Stomach (tissue), 8 donors: ENCODE measurements at regions not wholly inside any gene's neighbourhood (a gene's known extent, or its start where the extent isn't known, plus 50 kb on each side); places are given as distances from the start of the nearest gene placed in this dataset.

Source experiments
- DNase-seq, 2 donors: peaks; one replicate each; pipeline versions ENCODE4 v3.0.0 to v3.0.0-alpha.2; 2013 to 2019
- H3K27ac ChIP-seq, 5 donors: fragments of 200-600 bp in 4 of 5; sonication (generic) in 4 of 5; one replicate each; pipeline ENCODE4 v1.5.1; 2013 to 2019; ENCODE audit warnings: mild to moderate bottlenecking in 1 of 5, moderate library complexity in 1 of 5
- H3K27me3 ChIP-seq, 3 donors: fragments of 200-600 bp; sonication (generic); one replicate each; pipeline ENCODE4 v1.5.1; 2017 to 2019; ENCODE audit warnings: mixed run types in 1 of 3
- H3K36me3 ChIP-seq, 4 donors: fragments of 200-600 bp; sonication (generic); 1 replicate in 3 of 4; 2 replicates in 1 of 4; pipeline ENCODE4 v1.5.1; 2016 to 2019
- H3K4me1 ChIP-seq, 4 donors: fragments of 200-600 bp; sonication (generic); one replicate each; pipeline ENCODE4 v1.5.1; 2016 to 2019
- H3K4me3 ChIP-seq, 4 donors: fragments of 200-600 bp; sonication (generic) in 3 of 4; one replicate each; pipeline ENCODE4 v1.5.1; 2016 to 2019; ENCODE audit warnings: mild to moderate bottlenecking in 1 of 4
- H3K9me3 ChIP-seq, 4 donors: fragments of 200-600 bp; sonication (generic); one replicate each; pipeline ENCODE4 v1.5.1; 2016 to 2019
- EP300 ChIP-seq: sonication (generic); formaldehyde crosslinking; IDR thresholded peaks from one replicate; pipeline ENCODE4 v1.6.1; 2017; ENCODE audit warnings: antibody characterized with exemption
- POLR2A ChIP-seq, 4 donors: fragments of 450-650 bp; IDR thresholded peaks; one replicate each; pipeline ENCODE4 v1.6.1; 2016; ENCODE audit warnings: antibody characterized with exemption in 4 of 4, control low read depth in 2 of 4, mild to moderate bottlenecking in 1 of 4, moderate library complexity in 1 of 4
- POLR2AphosphoS5 ChIP-seq, 3 donors: sonication (generic); formaldehyde crosslinking; IDR thresholded peaks; one replicate each; pipeline ENCODE4 v1.6.1; 2016; ENCODE audit warnings: antibody characterized with exemption in 3 of 3
- WGBS, 5 donors: extraction: QIAGEN DNeasy Blood & Tissue Kit in 3 of 5; methylation state at CpG; one replicate each; pipeline versions ENCODE4 v1.1.5 to v1.1.7; 2013 to 2018; 5-methylcytosine and 5-hydroxymethylcytosine counted together
- intact Hi-C: fragments of 100-400 bp; cut with DNase I; formaldehyde crosslinking; loops from one replicate; pipeline ENCODE4 v1.15.1; 2023; ENCODE audit warnings: low total_unique reads
- TF ChIP-seq, protein P1 (sequence below), 7 experiments: fragments of 450-650 bp in 4 of 7; fragments of 200-600 bp in 3 of 7; sonication (generic) in 3 of 7; IDR thresholded peaks; one replicate each; pipeline ENCODE4 v1.5.1; 2016 to 2019; ENCODE audit warnings: antibody characterized with exemption in 7 of 7, control low read depth in 2 of 7, mild to moderate bottlenecking in 1 of 7
- donor health status: healthy with polysubstance abuse.
- donor health status: Bipolar disorder and iron deficiency.
- donor health status: healthy.

DNA sequence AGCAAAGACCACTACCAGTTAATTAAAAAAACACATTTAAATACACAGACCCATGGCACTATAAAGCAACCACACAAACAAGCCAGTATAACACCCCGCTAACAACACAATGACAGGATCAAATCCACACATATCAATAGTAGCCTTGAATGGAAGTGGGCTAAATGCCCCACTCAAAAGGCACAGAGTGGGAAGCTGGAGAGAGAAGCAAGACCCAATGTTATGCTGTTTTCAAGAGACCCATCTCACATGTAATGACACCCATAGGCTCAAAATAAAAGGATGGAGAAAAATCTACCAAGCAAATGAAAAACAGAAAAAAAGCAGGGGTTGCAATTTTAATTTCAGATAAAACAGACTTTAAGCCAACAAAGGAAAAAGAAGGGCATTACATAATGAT is 125.4 kb upstream of the PTCHD4 start:
- Histone ChIP-seq H3K9me3 (peaks cover 4 to 43% (median 32%) of the 10 kb centered on the region in 4 donors), H3K4me3 (no peak overlapping the region), H3K4me1 (no peaks in the 10 kb centered on the region), H3K36me3 (no peaks in the 10 kb centered on the region), H3K27ac (no peak overlapping the region), H3K27me3 (no peaks in the 10 kb centered on the region)
- DNase-seq, result no peak
- TF ChIP-seq EP300, result no peak
- TF ChIP-seq, protein P1, sequence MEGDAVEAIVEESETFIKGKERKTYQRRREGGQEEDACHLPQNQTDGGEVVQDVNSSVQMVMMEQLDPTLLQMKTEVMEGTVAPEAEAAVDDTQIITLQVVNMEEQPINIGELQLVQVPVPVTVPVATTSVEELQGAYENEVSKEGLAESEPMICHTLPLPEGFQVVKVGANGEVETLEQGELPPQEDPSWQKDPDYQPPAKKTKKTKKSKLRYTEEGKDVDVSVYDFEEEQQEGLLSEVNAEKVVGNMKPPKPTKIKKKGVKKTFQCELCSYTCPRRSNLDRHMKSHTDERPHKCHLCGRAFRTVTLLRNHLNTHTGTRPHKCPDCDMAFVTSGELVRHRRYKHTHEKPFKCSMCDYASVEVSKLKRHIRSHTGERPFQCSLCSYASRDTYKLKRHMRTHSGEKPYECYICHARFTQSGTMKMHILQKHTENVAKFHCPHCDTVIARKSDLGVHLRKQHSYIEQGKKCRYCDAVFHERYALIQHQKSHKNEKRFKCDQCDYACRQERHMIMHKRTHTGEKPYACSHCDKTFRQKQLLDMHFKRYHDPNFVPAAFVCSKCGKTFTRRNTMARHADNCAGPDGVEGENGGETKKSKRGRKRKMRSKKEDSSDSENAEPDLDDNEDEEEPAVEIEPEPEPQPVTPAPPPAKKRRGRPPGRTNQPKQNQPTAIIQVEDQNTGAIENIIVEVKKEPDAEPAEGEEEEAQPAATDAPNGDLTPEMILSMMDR (IDR thresholded peaks at IDR 0.05), result no peak
- no peak for TF ChIP-seq POLR2A (IDR thresholded peaks at IDR 0.05)
- no peak for TF ChIP-seq POLR2AphosphoS5 (IDR thresholded peaks at IDR 0.05)
- 80 to 100% (median 95%) methylated on average over 1 of the region's 1 CpG for WGBS, 5 donors
- intact Hi-C loops, result no loop called here

DNA sequence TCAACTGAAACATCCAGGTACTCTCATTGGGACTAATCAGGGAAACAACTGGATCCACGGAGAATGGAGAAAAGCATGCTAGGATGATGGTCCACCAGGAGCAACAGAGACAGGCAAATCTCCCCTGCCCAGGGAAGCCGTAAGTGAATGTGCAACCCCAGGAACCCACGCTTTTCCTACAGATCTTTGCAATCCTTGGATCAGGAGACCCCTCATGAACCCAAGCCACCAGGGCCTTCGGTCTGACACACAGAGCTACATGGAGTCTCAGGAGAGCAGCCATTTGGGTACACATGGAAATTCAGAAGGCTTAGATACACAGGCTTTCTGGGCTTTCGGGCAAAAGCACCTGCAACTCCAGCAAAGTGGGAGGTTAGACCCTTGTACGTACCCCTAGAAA is 122.1 kb upstream of the PTCHD4 start:
- no peaks in the 10 kb centered on the region for H3K36me3 ChIP-seq
- WGBS, 5 donors, result 90 to 94% (median 90%) methylated on average over 6 of the region's 6 CpGs
- intact Hi-C loops, result no loop called here
- no peak for DNase-seq
- H3K4me1 ChIP-seq, result no peaks in the 10 kb centered on the region
- H3K27ac ChIP-seq, result no peak overlapping the region
- TF ChIP-seq, protein P1 (IDR thresholded peaks at IDR 0.05), result no peak
- TF ChIP-seq EP300 (no peak), POLR2AphosphoS5 (IDR thresholded peaks at IDR 0.05) (no peak), POLR2A (IDR thresholded peaks at IDR 0.05) (no peak)
- H3K9me3 ChIP-seq, result peaks cover 4 to 43% (median 32%) of the 10 kb centered on the region in 4 donors
- no peaks in the 10 kb centered on the region for H3K27me3 ChIP-seq
- no peak overlapping the region for H3K4me3 ChIP-seq

DNA sequence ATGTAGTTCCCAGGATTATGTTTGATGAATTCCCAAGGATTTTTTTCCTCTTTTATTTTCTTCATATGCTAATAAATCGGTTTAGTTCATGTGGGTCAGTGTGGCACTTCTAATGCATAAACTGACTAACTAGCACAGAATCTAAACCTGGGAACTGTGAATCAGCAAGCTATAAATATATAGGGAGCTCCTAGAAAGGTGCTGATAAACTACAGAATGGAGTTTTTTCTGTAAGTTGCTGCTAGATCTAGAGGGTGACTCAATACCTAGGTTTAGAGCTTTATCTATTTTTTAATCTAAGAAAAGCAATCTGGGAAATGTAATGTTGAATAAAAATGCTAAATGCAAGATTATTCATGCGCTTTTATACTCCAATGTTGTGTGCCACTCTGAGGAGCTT is 118.8 kb upstream of the PTCHD4 start:
- DNase-seq, result no peak
- peaks cover 0 to 20% (median 11%) of the 10 kb centered on the region in 4 donors for H3K9me3 ChIP-seq
- WGBS, 5 donors, result 84 to 90% (median 88%) methylated on average over 2 of the region's 2 CpGs
- no peaks in the 10 kb centered on the region for H3K4me1 ChIP-seq
- no peak overlapping the region for H3K27ac ChIP-seq
- intact Hi-C loops, result no loop called here
- no peaks in the 10 kb centered on the region for H3K36me3 ChIP-seq
- TF ChIP-seq EP300 (no peak), POLR2A (IDR thresholded peaks at IDR 0.05) (no peak), POLR2AphosphoS5 (IDR thresholded peaks at IDR 0.05) (no peak)
- TF ChIP-seq, protein P1 (IDR thresholded peaks at IDR 0.05), result no peak
- no peak overlapping the region for H3K4me3 ChIP-seq
- no peaks in the 10 kb centered on the region for H3K27me3 ChIP-seq

DNA sequence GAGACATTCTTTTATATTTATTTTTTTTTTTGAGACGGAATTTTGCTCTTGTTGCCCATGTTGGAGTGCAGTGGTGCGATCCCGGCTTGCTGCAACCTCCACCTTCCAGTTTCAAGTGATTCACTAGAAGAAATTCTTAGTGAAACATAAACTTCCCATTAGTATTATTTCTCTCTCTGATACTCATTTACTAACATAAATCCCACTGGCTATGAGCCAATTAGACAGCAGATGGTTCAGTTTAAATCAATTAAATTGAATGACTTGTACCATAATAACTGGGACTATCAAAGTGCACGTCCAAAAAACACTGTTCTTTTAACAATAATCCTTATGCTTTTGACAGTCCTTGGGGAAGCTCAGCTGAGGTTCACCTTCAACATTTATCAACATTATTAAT is 111.2 kb upstream of the PTCHD4 start:
- 57 to 78% (median 74%) methylated on average over 4 of the region's 4 CpGs for WGBS, 5 donors
- no peaks in the 10 kb centered on the region for H3K4me1 ChIP-seq
- DNase-seq, result peak in 1 of 2 donors; percentile 10
- H3K9me3 ChIP-seq, result no peaks in the 10 kb centered on the region
- no peaks in the 10 kb centered on the region for H3K36me3 ChIP-seq
- no peaks in the 10 kb centered on the region for H3K27me3 ChIP-seq
- H3K27ac ChIP-seq, result no peak overlapping the region
- H3K4me3 ChIP-seq, result no peak overlapping the region
- TF ChIP-seq, protein P1 (IDR thresholded peaks at IDR 0.05), result no peak
- TF ChIP-seq POLR2AphosphoS5 (IDR thresholded peaks at IDR 0.05), result no peak
- TF ChIP-seq POLR2A (IDR thresholded peaks at IDR 0.05), result no peak
- intact Hi-C loops, result no loop called here
